H1 (cell line): ENCODE measurements at regions not wholly inside any gene's neighbourhood (a gene's known extent, or its start where the extent isn't known, plus 50 kb on each side); places are given as distances from the start of the nearest gene placed in this dataset.

Source experiments
- CTCF ChIA-PET: fragments of 300-600 bp; sonication (Branson Sonifier 250); formaldehyde crosslinking; loops from one replicate; lab custom pipeline; 2021; ENCODE audit not compliant: partially characterized antibody; lab: Charles Lee
- POLR2A ChIA-PET: fragments of 300-600 bp; sonication (Branson Sonifier 250); formaldehyde crosslinking; loops from one replicate; lab custom pipeline; 2021; ENCODE audit warnings: inconsistent platforms; ENCODE audit not compliant: partially characterized antibody; lab: Charles Lee
- DNase-seq, 2 experiments: peaks; one replicate each; pipeline versions ENCODE4 v3.0.0 to v3.0.0-alpha.2; 2010 to 2022; ENCODE audit warnings: low spot score in 2 of 2, low read depth in 1 of 2, mixed read lengths in 1 of 2
- FAIRE-seq: peaks from 2 replicates; lab custom pipeline; 2011; peaks lifted over from hg19 to GRCh38; lab: Jason Lieb, UNC
- H2AFZ ChIP-seq: 2 replicates; pipeline ENCODE4 v1.8.1; 2012; ENCODE audit warnings: low read length, inconsistent platforms
- H2AK5ac ChIP-seq: 2 replicates; pipeline ENCODE4 v1.6.1; 2013; ENCODE audit warnings: low read depth, low read length
- H2BK120ac ChIP-seq: replicated peaks from 2 replicates; pipeline ENCODE3; 2013; ENCODE audit warnings: low read depth, low read length, inconsistent platforms
- H2BK12ac ChIP-seq: 2 replicates; pipeline ENCODE4 v1.6.1; 2013; ENCODE audit warnings: low read depth, low read length
- H2BK15ac ChIP-seq: 2 replicates; pipeline ENCODE4 v1.6.1; 2013; ENCODE audit warnings: low read length
- H2BK20ac ChIP-seq: 2 replicates; pipeline ENCODE4 v1.6.1; 2013; ENCODE audit warnings: low read length
- H2BK5ac ChIP-seq: 2 replicates; pipeline ENCODE4 v1.6.1; 2013; ENCODE audit warnings: low read depth, low read length
- H3K14ac ChIP-seq: 2 replicates; pipeline ENCODE4 v1.6.1; 2013; ENCODE audit warnings: inconsistent platforms; ENCODE audit not compliant: insufficient read length
- H3K18ac ChIP-seq: 2 replicates; pipeline ENCODE4 v1.6.1; 2013; ENCODE audit warnings: low read length; ENCODE audit errors: extremely low read depth
- H3K23ac ChIP-seq: 2 replicates; pipeline ENCODE4 v1.6.1; 2013; ENCODE audit warnings: inconsistent platforms; ENCODE audit not compliant: insufficient read length
- H3K23me2 ChIP-seq: 2 replicates; pipeline ENCODE4 v1.6.1; 2013; ENCODE audit warnings: low read depth, low read length
- H3K27ac ChIP-seq: 2 replicates; pipeline ENCODE4 v1.6.1; 2011; ENCODE audit warnings: low read depth, low read length, inconsistent platforms
- H3K27me3 ChIP-seq, 4 experiments: replicated peaks in 1 of 4; 1 replicate in 1 of 4; 2 replicates in 3 of 4; pipeline versions ENCODE4 v1.6.1 to v1.8.1; 2011 to 2013; ENCODE audit warnings: low read length in 3 of 4, mild to moderate bottlenecking in 3 of 4, inconsistent platforms in 2 of 4, mixed read lengths in 2 of 4, moderate library complexity in 1 of 4; ENCODE audit not compliant: control insufficient read depth in 3 of 4, insufficient read depth in 3 of 4; ENCODE audit errors: extremely low read depth in 1 of 4
- H3K36me3 ChIP-seq, 4 experiments: 2 replicates each; pipeline versions ENCODE4 v1.6.1 to v1.8.1; 2011 to 2013; ENCODE audit warnings: mild to moderate bottlenecking in 4 of 4, low read length in 3 of 4, moderate library complexity in 2 of 4, control low read depth in 1 of 4, inconsistent platforms in 1 of 4; ENCODE audit not compliant: insufficient read depth in 4 of 4, control insufficient read depth in 2 of 4
- H3K4ac ChIP-seq: replicated peaks from 2 replicates; pipeline ENCODE3; 2013; ENCODE audit warnings: low read length, low read depth, mixed read lengths, inconsistent platforms; ENCODE audit not compliant: insufficient read length
- H3K4me1 ChIP-seq, 4 experiments: replicated peaks in 1 of 4; 1 replicate in 1 of 4; 2 replicates in 3 of 4; pipeline versions ENCODE4 v1.6.1 to v1.8.1; 2011 to 2013; ENCODE audit warnings: low read length in 3 of 4, inconsistent platforms in 2 of 4, mixed read lengths in 1 of 4; ENCODE audit not compliant: insufficient read depth in 4 of 4, control insufficient read depth in 3 of 4
- H3K4me2 ChIP-seq, 2 experiments: 2 replicates each; pipeline versions ENCODE4 v1.6.1 to v1.8.1; 2011 to 2013; ENCODE audit warnings: low read depth in 2 of 2, low read length in 2 of 2, control low read depth in 1 of 2, inconsistent platforms in 1 of 2, mild to moderate bottlenecking in 1 of 2; ENCODE audit not compliant: insufficient read depth in 1 of 2
- H3K4me3 ChIP-seq, 4 experiments: fragments of 200-600, 300-600 bp in 1 of 4; sonication (generic), shearing (Covaris generic), sonication (Bioruptor Twin) in 1 of 4; 2 replicates each; pipeline versions ENCODE4 v1.5.1 to v1.8.1; 2011 to 2016; ENCODE audit warnings: low read length in 4 of 4, low read depth in 3 of 4, control low read depth in 2 of 4, inconsistent platforms in 2 of 4, mild to moderate bottlenecking in 2 of 4, mixed read lengths in 1 of 4, moderate library complexity in 1 of 4; ENCODE audit not compliant: insufficient read depth in 2 of 4; ENCODE audit errors: extremely low read depth in 1 of 4
- H3K56ac ChIP-seq: replicated peaks from 2 replicates; pipeline ENCODE3; 2013; ENCODE audit warnings: low read depth, mild to moderate bottlenecking, mixed read lengths, low read length, inconsistent platforms; ENCODE audit not compliant: insufficient read length
- H3K79me1 ChIP-seq: 2 replicates; pipeline ENCODE4 v1.6.1; 2013; ENCODE audit warnings: low read depth, low read length, control low read depth
- H3K79me2 ChIP-seq, 2 experiments: 2 replicates each; pipeline versions ENCODE4 v1.6.1 to v1.8.1; 2012 to 2013; ENCODE audit warnings: low read length in 2 of 2, mild to moderate bottlenecking in 2 of 2, inconsistent platforms in 1 of 2; ENCODE audit not compliant: insufficient read depth in 2 of 2, control insufficient read depth in 1 of 2
- H3K9ac ChIP-seq, 4 experiments: replicated peaks in 1 of 4; 1 replicate in 1 of 4; 2 replicates in 3 of 4; pipeline versions ENCODE4 v1.6.1 to v1.8.1; 2011 to 2013; ENCODE audit warnings: low read depth in 3 of 4, low read length in 3 of 4, control low read depth in 2 of 4, mild to moderate bottlenecking in 2 of 4, moderate library complexity in 2 of 4, inconsistent platforms in 1 of 4; ENCODE audit errors: extremely low read depth in 1 of 4
- H3K9me3 ChIP-seq, 2 experiments: 2 replicates each; pipeline versions ENCODE4 v1.6.1 to v1.8.1; 2012 to 2013; ENCODE audit warnings: mild to moderate bottlenecking in 2 of 2, moderate library complexity in 2 of 2, control low read depth in 1 of 2, inconsistent platforms in 1 of 2, low read depth in 1 of 2, low read length in 1 of 2, mixed read lengths in 1 of 2; ENCODE audit not compliant: insufficient read depth in 2 of 2
- H4K20me1 ChIP-seq, 2 experiments: replicated peaks in 1 of 2; 2 replicates each; pipeline versions ENCODE3 to v1.8.1; 2011 to 2013; ENCODE audit warnings: inconsistent platforms in 2 of 2, low read length in 2 of 2, mild to moderate bottlenecking in 1 of 2; ENCODE audit not compliant: insufficient read depth in 2 of 2, control insufficient read depth in 1 of 2
- H4K5ac ChIP-seq: 2 replicates; pipeline ENCODE4 v1.6.1; 2013; ENCODE audit warnings: low read length, low read depth, mixed read lengths, inconsistent platforms; ENCODE audit not compliant: insufficient read length
- H4K8ac ChIP-seq: 2 replicates; pipeline ENCODE4 v1.8.0; 2013; ENCODE audit warnings: mild to moderate bottlenecking, moderate library complexity, low read length, inconsistent platforms; ENCODE audit not compliant: insufficient read depth; ENCODE audit errors: extremely low read depth
- H4K91ac ChIP-seq: replicated peaks from 2 replicates; pipeline ENCODE3; 2013; ENCODE audit warnings: low read length, mixed read lengths, inconsistent platforms; ENCODE audit not compliant: insufficient read length
- BCL11A ChIP-seq, 2 experiments: IDR thresholded peaks; one replicate each; pipeline ENCODE4 v1.6.1; 2011; ENCODE audit warnings: low read depth in 2 of 2, low read length in 2 of 2, mild to moderate bottlenecking in 2 of 2
- BRCA1 ChIP-seq: IDR thresholded peaks from 2 replicates; pipeline ENCODE4 v1.6.1; 2012; ENCODE audit warnings: low read depth, low read length, improper control_type of control experiment
- CBX8 ChIP-seq: fragments of 300-800, 300-1000 bp; sonication (generic); IDR thresholded peaks from 2 replicates; pipeline ENCODE4 v1.7.1; 2016; ENCODE audit warnings: low read depth, low read length, borderline replicate concordance
- CHD2 ChIP-seq: IDR thresholded peaks from 2 replicates; pipeline ENCODE4 v1.6.1; 2012; ENCODE audit warnings: low read length, improper control_type of control experiment
- EGR1 ChIP-seq: IDR thresholded peaks from 2 replicates; pipeline ENCODE4 v1.6.1; 2011; ENCODE audit warnings: low read depth, low read length, borderline replicate concordance
- EZH2 ChIP-seq: fragments of 200-600 bp; sonication (generic); IDR thresholded peaks from 2 replicates; pipeline ENCODE4 v1.7.1; 2012; ENCODE audit warnings: low read depth, mild to moderate bottlenecking, moderate library complexity, low read length, inconsistent platforms; ENCODE audit not compliant: severe bottlenecking
- JUN ChIP-seq: IDR thresholded peaks from 2 replicates; pipeline ENCODE4 v1.6.1; 2011; ENCODE audit warnings: low read depth, mild to moderate bottlenecking, improper control_type of control experiment, low read length
- POU5F1 ChIP-seq: IDR thresholded peaks from 2 replicates; pipeline ENCODE4 v1.6.1; 2011; ENCODE audit warnings: low read depth, mild to moderate bottlenecking, low read length, moderate library complexity
- RAD21 ChIP-seq, 2 experiments: IDR thresholded peaks in 1 of 2; conservative IDR thresholded peaks in 1 of 2; 2 replicates each; pipeline ENCODE4 v1.6.1; 2011; ENCODE audit warnings: low read depth in 2 of 2, low read length in 2 of 2, improper control_type of control experiment in 1 of 2, inconsistent platforms in 1 of 2, mild to moderate bottlenecking in 1 of 2, moderate library complexity in 1 of 2
- RNF2 ChIP-seq: fragments of 200-900, 300-1000 bp; sonication (generic); IDR thresholded peaks from 2 replicates; pipeline ENCODE4 v1.7.1; 2016; ENCODE audit warnings: borderline replicate concordance, low read depth, mild to moderate bottlenecking, antibody characterized with exemption, low read length; ENCODE audit not compliant: poor library complexity, severe bottlenecking; ENCODE audit errors: missing control alignments
- SP1 ChIP-seq: IDR thresholded peaks from 2 replicates; pipeline ENCODE4 v1.6.1; 2011; ENCODE audit warnings: low read depth, low read length
- TAF1 ChIP-seq: IDR thresholded peaks from 2 replicates; pipeline ENCODE4 v1.6.1; 2011; ENCODE audit warnings: mild to moderate bottlenecking, low read depth, low read length
- TAF7 ChIP-seq: optimal IDR thresholded peaks from 2 replicates; pipeline ENCODE3; 2011; ENCODE audit warnings: low read depth, mild to moderate bottlenecking, inconsistent platforms, low read length, moderate library complexity, borderline replicate concordance
- TCF12 ChIP-seq: IDR thresholded peaks from 2 replicates; pipeline ENCODE4 v1.6.1; 2011; ENCODE audit warnings: low read depth, mild to moderate bottlenecking, low read length
- WGBS, 2 experiments: shearing (Covaris generic) in 1 of 2; methylation state at CpG; one replicate each; pipeline versions ENCODE4 v1.1.6 to v1.1.7; 2013 to 2015; ENCODE audit warnings: low lambda C conversion rate in 2 of 2, mixed read lengths in 2 of 2, inconsistent platforms in 1 of 2, low coverage in 1 of 2, missing lambda C conversion rate in 1 of 2; ENCODE audit not compliant: insufficient replicate concordance in 2 of 2, insufficient coverage in 1 of 2, insufficient read length in 1 of 2; ENCODE audit errors: extremely low coverage in 1 of 2, missing lambda C conversion rate in 1 of 2; 5-methylcytosine and 5-hydroxymethylcytosine counted together

DNA sequence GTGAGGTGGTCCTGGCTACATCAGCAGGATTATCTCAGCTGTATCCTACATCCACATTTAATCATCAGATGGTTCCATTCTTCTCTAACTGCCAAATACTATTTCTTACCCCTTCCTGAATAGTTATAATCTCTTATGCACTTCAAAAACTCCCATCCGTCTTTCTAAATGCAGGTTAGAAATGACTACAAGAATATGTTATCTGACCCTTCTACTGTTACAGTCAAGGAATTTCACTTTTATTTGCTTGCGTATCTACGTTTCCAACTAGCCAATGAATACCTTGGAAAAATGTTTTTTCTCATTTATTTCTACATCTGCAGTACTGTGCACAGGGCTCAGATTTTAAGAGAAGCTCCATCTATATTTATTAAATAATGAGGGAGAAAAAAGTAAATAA lies 709.9 kb downstream of the KCNT2 start:
- Histone ChIP-seq H3K4me3 (no peak overlapping the region), H2BK15ac (no peak overlapping the region), H3K27ac (no peak overlapping the region), H2BK20ac (no peak overlapping the region), H3K4me1 (no peaks in the 10 kb centered on the region; a peak in 1 of 7 replicates), H2AK5ac (no peak overlapping the region), H3K9ac (no peak overlapping the region), H2BK5ac (no peak overlapping the region), H2BK120ac (no peak overlapping the region), H3K79me1 (no peaks in the 10 kb centered on the region), H3K4ac (no peak overlapping the region), H3K9me3 (no peaks in the 10 kb centered on the region), H3K27me3 (peaks cover 0 to 1% (median 0%) of the 10 kb centered on the region in 4 experiments; a peak in 1 of 7 replicates), H4K91ac (no peak overlapping the region), H3K23me2 (no peaks in the 10 kb centered on the region), H3K79me2 (no peaks in the 10 kb centered on the region), H3K23ac (no peak overlapping the region), H3K14ac (no peak overlapping the region), H3K56ac (no peak overlapping the region), H4K5ac (no peak overlapping the region), H2AFZ (no peak overlapping the region), H4K8ac (no peak overlapping the region), H3K36me3 (no peaks in the 10 kb centered on the region; a peak in 1 of 8 replicates), H3K4me2 (no peak overlapping the region), H4K20me1 (no peaks in the 10 kb centered on the region), H3K18ac (no peak overlapping the region), H2BK12ac (no peak overlapping the region)
- CTCF ChIA-PET = interaction anchor here (0.6 to 4.8 kb wide), 6 partner anchors 13 to 251 kb away, joined by 3 to 41 read pairs (median 4); no protein-coding TSS in a partner anchor
- DNase-seq (no peak), FAIRE-seq (no peak)
- 92% methylated on average over 3 of the region's 3 CpGs; no CpG with 5 or more reads in 1 of the 2 experiments for WGBS, 2 experiments
- POLR2A ChIA-PET = no interaction called here
- no peak for TF ChIP-seq EGR1
- TF ChIP-seq RAD21 (IDR thresholded peaks at IDR 0.05 in 1 of 2, conservative IDR thresholded peaks at IDR 0.05 in 1 of 2; ENCODE audit: low read depth in 2 of 2, low read length in 2 of 2) = no peak
- TF ChIP-seq RNF2 = no peak
- TF ChIP-seq CHD2 = no peak
- TF ChIP-seq SP1 = no peak
- TF ChIP-seq BRCA1 = no peak
- TF ChIP-seq TAF1 = no peak
- TF ChIP-seq POU5F1 = no peak
- no peak for TF ChIP-seq JUN
- TF ChIP-seq EZH2 = no peak
- no peak for TF ChIP-seq BCL11A (IDR thresholded peaks at IDR 0.05; ENCODE audit: low read depth in 2 of 2, low read length in 2 of 2)
- no peak for TF ChIP-seq CBX8
- TF ChIP-seq TCF12 = no peak
- no peak for TF ChIP-seq TAF7
